CD14-positive monocyte (primary cell): ENCODE measurements at regions not wholly inside any gene's neighbourhood (a gene's known extent, or its start where the extent isn't known, plus 50 kb on each side); places are given as distances from the start of the nearest gene placed in this dataset.

Source experiments
- DNase-seq, 3 donors: peaks; one replicate each; pipeline ENCODE4 v3.0.0-alpha.2; 2011 to 2022
- H2AFZ ChIP-seq: 2 replicates; pipeline ENCODE4 v1.6.0; 2012; ENCODE audit warnings: mild to moderate bottlenecking, low read depth, low read length, inconsistent platforms; ENCODE audit not compliant: insufficient read depth, poor library complexity, severe bottlenecking
- H3K27ac ChIP-seq, 2 donors: 1 replicate in 1 of 2; 2 replicates in 1 of 2; pipeline ENCODE4 v1.5.1; 2012 to 2013; ENCODE audit warnings: low read length in 2 of 2, control low read depth in 1 of 2, inconsistent platforms in 1 of 2, low read depth in 1 of 2, mild to moderate bottlenecking in 1 of 2
- H3K27me3 ChIP-seq, 2 donors: one replicate each; pipeline versions ENCODE4 v1.6.0 to v1.6.1; 2011 to 2013; ENCODE audit warnings: low read length in 2 of 2; ENCODE audit not compliant: control insufficient read depth in 2 of 2, insufficient read depth in 2 of 2
- H3K36me3 ChIP-seq, 2 donors: replicated peaks in 1 of 2; 1 replicate in 1 of 2; 2 replicates in 1 of 2; pipeline versions ENCODE4 v1.5.1 to v1.6.1; 2012 to 2013; ENCODE audit warnings: low read length in 2 of 2, control low read depth in 1 of 2, inconsistent platforms in 1 of 2, mild to moderate bottlenecking in 1 of 2; ENCODE audit not compliant: insufficient read depth in 2 of 2, control insufficient read depth in 1 of 2
- H3K4me1 ChIP-seq, 2 donors: 1 replicate in 1 of 2; 2 replicates in 1 of 2; pipeline versions ENCODE4 v1.5.1 to v1.6.1; 2012 to 2013; ENCODE audit warnings: low read length in 2 of 2, control low read depth in 1 of 2, inconsistent platforms in 1 of 2, mild to moderate bottlenecking in 1 of 2, moderate library complexity in 1 of 2; ENCODE audit not compliant: insufficient read depth in 2 of 2, control insufficient read depth in 1 of 2
- H3K4me2 ChIP-seq: replicated peaks from 2 replicates; pipeline ENCODE3; 2012; ENCODE audit warnings: low read length, moderate library complexity, mild to moderate bottlenecking; ENCODE audit not compliant: poor library complexity, severe bottlenecking; ENCODE audit errors: extremely low read depth
- H3K4me3 ChIP-seq, 3 experiments: fragments of 200-600 bp in 1 of 3; sonication (generic) in 1 of 3; replicated peaks in 1 of 3; 1 replicate in 2 of 3; 2 replicates in 1 of 3; pipeline ENCODE4 v1.5.1; 2011 to 2013; ENCODE audit warnings: low read length in 3 of 3, mild to moderate bottlenecking in 3 of 3, control low read depth in 2 of 3, low read depth in 2 of 3, inconsistent platforms in 1 of 3, moderate library complexity in 1 of 3
- H3K79me2 ChIP-seq: 2 replicates; pipeline ENCODE4 v1.6.0; 2012; ENCODE audit warnings: mild to moderate bottlenecking, control low read depth, inconsistent platforms, low read length, moderate library complexity; ENCODE audit not compliant: insufficient read depth
- H3K9ac ChIP-seq: 2 replicates; pipeline ENCODE4 v1.6.0; 2017; ENCODE audit warnings: low read length, mild to moderate bottlenecking; ENCODE audit not compliant: insufficient read depth, poor library complexity, severe bottlenecking
- H3K9me3 ChIP-seq, 2 donors: replicated peaks in 1 of 2; 1 replicate in 1 of 2; 2 replicates in 1 of 2; pipeline versions ENCODE4 v1.5.1 to v1.6.1; 2012 to 2013; ENCODE audit warnings: low read length in 2 of 2, control low read depth in 1 of 2; ENCODE audit not compliant: control insufficient read depth in 1 of 2, insufficient read depth in 1 of 2
- H4K20me1 ChIP-seq: 2 replicates; pipeline ENCODE4 v1.6.0; 2012; ENCODE audit warnings: mild to moderate bottlenecking, low read length, control low read depth, moderate library complexity; ENCODE audit not compliant: insufficient read depth
- H3K27ac Mint-ChIP-seq, 7 donors: one replicate each; pipeline ENCODE4 v1.8.0; 2020; ENCODE audit warnings: mild to moderate bottlenecking in 7 of 7, mixed read lengths in 7 of 7, moderate library complexity in 6 of 7, inconsistent platforms in 2 of 7
- H3K27me3 Mint-ChIP-seq, 3 donors: one replicate each; pipeline ENCODE4 v1.8.0; 2021 to 2022; ENCODE audit warnings: low read depth in 3 of 3, mild to moderate bottlenecking in 3 of 3, mixed read lengths in 3 of 3, moderate library complexity in 3 of 3, inconsistent platforms in 1 of 3
- H3K36me3 Mint-ChIP-seq, 2 donors: one replicate each; pipeline ENCODE4 v1.8.0; 2020; ENCODE audit warnings: mixed read lengths in 2 of 2, inconsistent platforms in 1 of 2, mild to moderate bottlenecking in 1 of 2
- H3K4me1 Mint-ChIP-seq: one replicate; pipeline ENCODE4 v1.8.0; 2020; ENCODE audit warnings: mild to moderate bottlenecking, mixed read lengths
- H3K4me3 Mint-ChIP-seq, 2 donors: one replicate each; pipeline ENCODE4 v1.8.0; 2020; ENCODE audit warnings: mild to moderate bottlenecking in 2 of 2, mixed read lengths in 2 of 2, moderate library complexity in 1 of 2
- H3K9me3 Mint-ChIP-seq, 7 donors: one replicate each; pipeline ENCODE4 v1.8.0; 2020 to 2022; ENCODE audit warnings: mixed read lengths in 7 of 7, mild to moderate bottlenecking in 6 of 7, moderate library complexity in 6 of 7, inconsistent platforms in 2 of 7
- CTCF ChIP-seq: fragments of 200-600 bp; IDR thresholded peaks from one replicate; pipeline ENCODE4 v1.8.0; 2022; ENCODE audit warnings: antibody characterized with exemption, mild to moderate bottlenecking
- WGBS: methylation state at CpG from one replicate; pipeline ENCODE4 v1.1.5; 2013; ENCODE audit warnings: missing lambda C conversion rate; ENCODE audit not compliant: insufficient coverage; 5-methylcytosine and 5-hydroxymethylcytosine counted together
- intact Hi-C, 2 donors: fragments of 100-400 bp; cut with micrococcal nuclease; formaldehyde crosslinking; loops; one replicate each; pipeline versions ENCODE4 v1.15.0 to v1.15.1; 2023

DNA sequence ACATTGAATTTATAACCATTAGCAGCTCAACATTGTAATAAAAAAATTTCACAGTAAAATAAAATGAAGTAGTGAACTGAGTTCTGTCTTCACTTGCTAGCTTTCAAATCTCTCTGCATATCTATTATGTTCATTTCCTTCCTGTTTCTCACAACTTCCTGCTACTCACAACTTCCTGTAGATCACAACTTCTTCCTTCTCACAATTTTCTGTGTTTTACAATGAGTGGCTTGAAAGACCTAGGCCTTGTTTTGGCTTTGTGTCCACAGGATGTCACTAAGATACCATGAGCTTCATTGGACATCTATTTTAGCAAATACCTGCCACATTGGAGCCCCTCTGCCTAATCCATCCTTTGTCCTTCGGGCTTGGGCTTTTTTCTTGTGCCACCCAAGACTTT lies 480.3 kb upstream of the ADAMTS16 start:
- H3K27me3 ChIP-seq = no peaks in the 10 kb centered on the region
- WGBS = no CpG with 5 or more reads among the region's 1 CpG
- Mint-ChIP-seq H3K4me3 (no peak overlapping the region), H3K4me1 (no peaks in the 10 kb centered on the region), H3K27me3 (no peaks in the 10 kb centered on the region), H3K36me3 (no peaks in the 10 kb centered on the region), H3K9me3 (peaks cover 0 to 14% (median 5%) of the 10 kb centered on the region in 7 donors), H3K27ac (no peak overlapping the region)
- no peaks in the 10 kb centered on the region for H3K79me2 ChIP-seq
- no peaks in the 10 kb centered on the region for H3K36me3 ChIP-seq
- no peaks in the 10 kb centered on the region for H3K4me1 ChIP-seq
- no peaks in the 10 kb centered on the region for H4K20me1 ChIP-seq
- DNase-seq = no peak
- H3K4me2 ChIP-seq = no peak overlapping the region
- H2AFZ ChIP-seq = no peak overlapping the region
- no peak overlapping the region for H3K4me3 ChIP-seq
- H3K27ac ChIP-seq = no peak overlapping the region
- peaks cover 6 to 22% of the 10 kb centered on the region in 2 donors for H3K9me3 ChIP-seq
- no peak for TF ChIP-seq CTCF
- no peak overlapping the region for H3K9ac ChIP-seq
- intact Hi-C loops = no loop called here

DNA sequence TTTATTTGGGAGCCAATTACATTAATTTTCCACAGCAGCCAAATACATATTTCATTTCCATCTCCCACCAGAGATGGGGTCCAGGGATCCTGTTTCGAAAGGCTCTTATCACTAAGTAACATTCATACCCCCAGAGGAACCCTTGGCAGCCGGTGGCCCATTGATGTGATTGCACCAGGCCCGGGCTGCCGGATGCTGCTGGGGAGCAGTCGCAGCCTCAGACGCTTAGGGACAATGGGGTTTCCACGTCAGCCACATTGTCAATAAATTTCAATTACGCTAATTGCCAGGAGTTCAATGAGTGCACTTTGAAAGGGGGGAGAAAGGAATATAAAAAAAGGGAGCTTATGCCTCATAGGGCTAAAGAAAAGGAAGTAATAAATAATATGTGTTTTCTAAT lies 478.8 kb upstream of the ADAMTS16 start:
- no peaks in the 10 kb centered on the region for H3K79me2 ChIP-seq
- Mint-ChIP-seq H3K27me3 (no peaks in the 10 kb centered on the region), H3K27ac (no peak overlapping the region), H3K9me3 (peaks cover 0 to 10% (median 4%) of the 10 kb centered on the region in 7 donors), H3K4me1 (no peaks in the 10 kb centered on the region), H3K36me3 (no peaks in the 10 kb centered on the region), H3K4me3 (no peak overlapping the region)
- H3K4me3 ChIP-seq = no peak overlapping the region
- no peaks in the 10 kb centered on the region for H3K4me1 ChIP-seq
- H3K27ac ChIP-seq = no peak overlapping the region
- no peak overlapping the region for H3K4me2 ChIP-seq
- H3K36me3 ChIP-seq = no peaks in the 10 kb centered on the region
- H2AFZ ChIP-seq = no peak overlapping the region
- 88% methylated on average over 1 of the region's 8 CpGs for WGBS
- no peaks in the 10 kb centered on the region for H4K20me1 ChIP-seq
- no peak for TF ChIP-seq CTCF
- intact Hi-C loops = no loop called here
- H3K27me3 ChIP-seq = no peaks in the 10 kb centered on the region
- no peak overlapping the region for H3K9ac ChIP-seq
- H3K9me3 ChIP-seq = peaks cover 6 to 16% of the 10 kb centered on the region in 2 donors
- no peak for DNase-seq
